ENCODE measurements at regions not wholly inside any gene's neighbourhood (a gene's known extent, or its start where the extent isn't known, plus 50 kb on each side); places are given as distances from the start of the nearest gene placed in this dataset.

DNA sequence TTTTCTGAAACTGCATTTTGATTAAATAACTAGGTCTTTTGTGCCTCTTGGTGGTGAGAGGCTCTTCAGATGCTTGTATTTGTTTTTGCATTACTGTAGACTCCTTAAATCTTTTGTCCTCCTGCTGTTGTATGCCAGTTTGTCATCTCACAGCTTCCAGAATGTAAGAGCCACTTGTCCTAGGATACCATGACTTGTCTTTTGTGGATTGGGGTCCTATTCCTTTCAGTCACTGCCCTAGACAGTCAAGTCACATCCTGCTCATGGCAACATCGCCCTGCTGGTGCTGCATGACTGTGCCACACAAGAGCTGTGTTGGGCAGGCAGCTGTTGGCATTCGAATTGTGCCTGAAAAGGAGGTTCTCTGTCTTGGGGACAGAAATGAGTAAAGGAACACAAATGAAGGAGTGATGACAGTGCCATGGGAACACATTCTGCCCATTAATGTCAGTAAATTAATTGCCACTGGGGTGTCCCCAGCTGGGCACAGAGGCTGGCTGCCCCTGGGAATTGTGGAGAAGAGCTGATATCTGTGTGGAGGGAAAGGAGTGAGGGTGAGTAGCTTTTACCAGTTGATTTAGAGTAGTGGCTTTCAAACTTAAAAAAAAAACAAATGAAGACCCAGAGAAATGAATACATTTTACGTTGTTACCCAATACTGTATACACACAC lies 140.3 kb downstream of the ARL6IP6 start:
- TF ChIP-seq, protein P1, sequence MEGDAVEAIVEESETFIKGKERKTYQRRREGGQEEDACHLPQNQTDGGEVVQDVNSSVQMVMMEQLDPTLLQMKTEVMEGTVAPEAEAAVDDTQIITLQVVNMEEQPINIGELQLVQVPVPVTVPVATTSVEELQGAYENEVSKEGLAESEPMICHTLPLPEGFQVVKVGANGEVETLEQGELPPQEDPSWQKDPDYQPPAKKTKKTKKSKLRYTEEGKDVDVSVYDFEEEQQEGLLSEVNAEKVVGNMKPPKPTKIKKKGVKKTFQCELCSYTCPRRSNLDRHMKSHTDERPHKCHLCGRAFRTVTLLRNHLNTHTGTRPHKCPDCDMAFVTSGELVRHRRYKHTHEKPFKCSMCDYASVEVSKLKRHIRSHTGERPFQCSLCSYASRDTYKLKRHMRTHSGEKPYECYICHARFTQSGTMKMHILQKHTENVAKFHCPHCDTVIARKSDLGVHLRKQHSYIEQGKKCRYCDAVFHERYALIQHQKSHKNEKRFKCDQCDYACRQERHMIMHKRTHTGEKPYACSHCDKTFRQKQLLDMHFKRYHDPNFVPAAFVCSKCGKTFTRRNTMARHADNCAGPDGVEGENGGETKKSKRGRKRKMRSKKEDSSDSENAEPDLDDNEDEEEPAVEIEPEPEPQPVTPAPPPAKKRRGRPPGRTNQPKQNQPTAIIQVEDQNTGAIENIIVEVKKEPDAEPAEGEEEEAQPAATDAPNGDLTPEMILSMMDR (conservative IDR thresholded peaks at IDR 0.05; ENCODE audit: low read depth in 2 of 2), result no peak
- no peak for TF ChIP-seq CREB1 (CRISPR knock-in tag; IDR thresholded peaks at IDR 0.05; ENCODE audit: low read depth)
- no peak for TF ChIP-seq EZH2 (IDR thresholded peaks at IDR 0.05; ENCODE audit: low read depth, unreplicated experiment)
- TF ChIP-seq ZNF331 (CRISPR knock-in tag; IDR thresholded peaks at IDR 0.05; ENCODE audit: low read depth), result no peak
- no peak for TF ChIP-seq POLR2AphosphoS5 (IDR thresholded peaks at IDR 0.05; ENCODE audit: low read depth)
- no peak for TF ChIP-seq EZH2phosphoT487 (IDR thresholded peaks at IDR 0.05; ENCODE audit: unreplicated experiment)
- TF ChIP-seq REST (IDR thresholded peaks at IDR 0.05; ENCODE audit: unreplicated experiment), result no peak
- no peak for TF ChIP-seq NANOG (IDR thresholded peaks at IDR 0.05; ENCODE audit: borderline replicate concordance)

Data from GM23338 (cell line).